Prostate gland (tissue), 2 donors: ENCODE measurements at regions not wholly inside any gene's neighbourhood (a gene's known extent, or its start where the extent isn't known, plus 50 kb on each side); places are given as distances from the start of the nearest gene placed in this dataset.

ENCODE experiments used
- DNase-seq: peaks from one replicate; pipeline ENCODE4 v3.0.0-alpha.2; 2019; ENCODE audit warnings: low spot score
- H3K27ac ChIP-seq, 2 donors: fragments of 200-600 bp; sonication (generic); 2 replicates each; pipeline ENCODE4 v1.5.1; 2017 to 2019
- H3K27me3 ChIP-seq: fragments of 200-600 bp; sonication (generic); replicated peaks from 2 replicates; pipeline ENCODE4 v1.5.1; 2019; ENCODE audit not compliant: insufficient read depth
- H3K36me3 ChIP-seq, 2 donors: fragments of 200-600 bp; sonication (generic); 1 replicate in 1 of 2; 2 replicates in 1 of 2; pipeline versions ENCODE4 v1.5.1 to v1.8.1; 2017 to 2019
- H3K4me1 ChIP-seq: fragments of 200-600 bp; sonication (generic); replicated peaks from 2 replicates; pipeline ENCODE4 v1.5.1; 2019
- H3K4me3 ChIP-seq, 2 donors: fragments of 200-600 bp; sonication (generic); 2 replicates each; pipeline ENCODE4 v1.5.1; 2017 to 2019
- H3K9me3 ChIP-seq: fragments of 200-600 bp; sonication (generic); 2 replicates; pipeline ENCODE4 v1.5.1; 2017
- CTCF ChIP-seq, 4 experiments: fragments of 200-600 bp in 2 of 4; fragments of 450-650 bp in 2 of 4; sonication (generic) in 2 of 4; IDR thresholded peaks; 1 replicate in 3 of 4; 2 replicates in 1 of 4; pipeline ENCODE4 v1.5.1; 2016 to 2019; ENCODE audit warnings: antibody characterized with exemption in 4 of 4, mild to moderate bottlenecking in 2 of 4, moderate library complexity in 2 of 4
- POLR2A ChIP-seq: fragments of 450-650 bp; IDR thresholded peaks from one replicate; pipeline ENCODE4 v1.6.1; 2016; ENCODE audit warnings: antibody characterized with exemption, mild to moderate bottlenecking
- POLR2AphosphoS5 ChIP-seq: sonication (generic); formaldehyde crosslinking; IDR thresholded peaks from one replicate; pipeline ENCODE4 v1.6.1; 2017; ENCODE audit warnings: antibody characterized with exemption
- WGBS: methylation state at CpG from one replicate; pipeline ENCODE4 v1.1.5; 2018; 5-methylcytosine and 5-hydroxymethylcytosine counted together
- intact Hi-C: fragments of 100-400 bp; cut with DNase I; formaldehyde crosslinking; loops from one replicate; pipeline ENCODE4 v1.14.2; 2022

GRCh38 chr11:80346353-80347059 is 905.7 kb upstream of the TENM4 start:
- Histone ChIP-seq H3K27me3 (no peaks in the 10 kb centered on the region), H3K4me3 (no peak overlapping the region), H3K4me1 (no peaks in the 10 kb centered on the region), H3K9me3 (no peaks in the 10 kb centered on the region), H3K36me3 (no peaks in the 10 kb centered on the region), H3K27ac (no peak overlapping the region)
- WGBS = 64% methylated on average over 6 of the region's 6 CpGs
- TF ChIP-seq POLR2A (no peak), POLR2AphosphoS5 (no peak), CTCF (IDR thresholded peaks at IDR 0.05) (no peak)
- intact Hi-C loops = no loop called here
- DNase-seq = no peak

- intact Hi-C loops = no loop called here
- Histone ChIP-seq H3K27me3 (no peaks in the 10 kb centered on the region), H3K9me3 (no peaks in the 10 kb centered on the region), H3K27ac (no peak overlapping the region), H3K4me3 (no peak overlapping the region), H3K36me3 (no peaks in the 10 kb centered on the region), H3K4me1 (no peaks in the 10 kb centered on the region)
- TF ChIP-seq POLR2AphosphoS5 (no peak), POLR2A (no peak), CTCF (IDR thresholded peaks at IDR 0.05) (no peak)
- no peak for DNase-seq
These were observed 902.6 kb upstream of the TENM4 start for GRCh38 chr11:80343436-80343835.

GRCh38 chr11:80338231-80338630 is 897.4 kb upstream of the TENM4 start:
- H3K36me3 ChIP-seq = no peaks in the 10 kb centered on the region
- no peaks in the 10 kb centered on the region for H3K9me3 ChIP-seq
- H3K27ac ChIP-seq = no peak overlapping the region
- no peaks in the 10 kb centered on the region for H3K4me1 ChIP-seq
- intact Hi-C loops = no loop called here
- TF ChIP-seq CTCF (IDR thresholded peaks at IDR 0.05) = no peak
- no peak for TF ChIP-seq POLR2A
- TF ChIP-seq POLR2AphosphoS5 = no peak
- no peaks in the 10 kb centered on the region for H3K27me3 ChIP-seq
- H3K4me3 ChIP-seq = no peak overlapping the region
- WGBS = 61% methylated on average over 2 of the region's 2 CpGs
- DNase-seq = no peak

GRCh38 chr11:80331694-80332093 is 890.9 kb upstream of the TENM4 start:
- Histone ChIP-seq H3K27me3 (no peaks in the 10 kb centered on the region), H3K4me1 (no peaks in the 10 kb centered on the region), H3K27ac (no peak overlapping the region), H3K36me3 (no peaks in the 10 kb centered on the region), H3K4me3 (no peak overlapping the region), H3K9me3 (no peaks in the 10 kb centered on the region)
- TF ChIP-seq POLR2A (no peak), POLR2AphosphoS5 (no peak), CTCF (IDR thresholded peaks at IDR 0.05) (no peak)
- DNase-seq = no peak
- intact Hi-C loops = no loop called here

GRCh38 chr11:80330264-80330663 is 889.4 kb upstream of the TENM4 start:
- no peak overlapping the region for H3K27ac ChIP-seq
- H3K9me3 ChIP-seq = no peaks in the 10 kb centered on the region
- H3K36me3 ChIP-seq = no peaks in the 10 kb centered on the region
- H3K4me3 ChIP-seq = no peak overlapping the region
- intact Hi-C loops = no loop called here
- DNase-seq = no peak
- H3K27me3 ChIP-seq = no peaks in the 10 kb centered on the region
- WGBS = 88% methylated on average over 3 of the region's 3 CpGs
- H3K4me1 ChIP-seq = no peaks in the 10 kb centered on the region
- no peak for TF ChIP-seq CTCF (IDR thresholded peaks at IDR 0.05)
- TF ChIP-seq POLR2AphosphoS5 = no peak
- TF ChIP-seq POLR2A = no peak
